PC-9 (cell line): ENCODE measurements at regions not wholly inside any gene's neighbourhood (a gene's known extent, or its start where the extent isn't known, plus 50 kb on each side); places are given as distances from the start of the nearest gene placed in this dataset.

Experiments
- BruUV-seq: library from RNA; stranded (reverse); fragments of 400-500 nt; replicated peaks from 2 replicates; lab custom pipeline; 2021; lab: Mats Ljungman, UMichigan
- CTCF ChIA-PET: fragments of 300-600 bp; sonication (Branson Sonifier 250); formaldehyde crosslinking; loops from one replicate; lab custom pipeline; 2022; ENCODE audit warnings: antibody characterized with exemption; lab: Charles Lee
- POLR2A ChIA-PET: fragments of 300-600 bp; sonication (Branson Sonifier 250); formaldehyde crosslinking; loops from one replicate; lab custom pipeline; 2022; ENCODE audit warnings: antibody characterized with exemption; ENCODE audit not compliant: unreplicated experiment; lab: Charles Lee
- DNase-seq, 2 experiments: peaks; one replicate each; pipeline versions ENCODE4 v3.0.0 to v3.0.0-alpha.2; 2015 to 2022; ENCODE audit warnings: mixed read lengths in 1 of 2
- H2AFZ ChIP-seq: fragments of 200-600 bp; sonication (generic); 2 replicates; pipeline ENCODE4 v1.8.1; 2017; ENCODE audit warnings: antibody characterized with exemption
- H3F3A ChIP-seq: fragments of 200-600 bp; sonication (generic); 2 replicates; pipeline ENCODE4 v1.8.1; 2017; ENCODE audit warnings: antibody characterized with exemption, mild to moderate bottlenecking, low read depth; ENCODE audit not compliant: insufficient read depth
- H3K27ac ChIP-seq: fragments of 200-600 bp; sonication (generic); 2 replicates; pipeline ENCODE4 v1.6.1; 2016; ENCODE audit warnings: mixed run types
- H3K27me3 ChIP-seq: fragments of 200-600 bp; sonication (generic); 2 replicates; pipeline ENCODE4 v1.6.1; 2016; ENCODE audit warnings: low read depth, mixed run types; ENCODE audit not compliant: insufficient read depth
- H3K36me3 ChIP-seq: fragments of 200-600 bp; sonication (generic); 2 replicates; pipeline ENCODE4 v1.6.1; 2016; ENCODE audit warnings: low read depth, mixed run types
- H3K4me1 ChIP-seq: fragments of 200-600 bp; sonication (generic); replicated peaks from 2 replicates; pipeline ENCODE4 v1.6.1; 2016; ENCODE audit warnings: mixed run types; ENCODE audit not compliant: insufficient read depth
- H3K4me2 ChIP-seq: fragments of 200-600 bp; sonication (generic); 2 replicates; pipeline ENCODE4 v1.6.1; 2017; ENCODE audit warnings: mixed run types
- H3K4me3 ChIP-seq: fragments of 200-600 bp; sonication (generic); 2 replicates; pipeline ENCODE4 v1.6.1; 2016; ENCODE audit warnings: mixed run types
- H3K79me2 ChIP-seq: fragments of 200-600 bp; sonication (generic); 2 replicates; pipeline ENCODE4 v1.6.1; 2017; ENCODE audit warnings: low read depth, mixed run types
- H3K9me2 ChIP-seq: fragments of 200-600 bp; sonication (generic); 2 replicates; pipeline ENCODE4 v1.8.1; 2017; ENCODE audit warnings: mild to moderate bottlenecking; ENCODE audit not compliant: insufficient read depth
- H3K9me3 ChIP-seq: fragments of 200-600 bp; sonication (generic); 2 replicates; pipeline ENCODE4 v1.8.1; 2016; ENCODE audit warnings: low read depth; ENCODE audit not compliant: insufficient read depth
- H4K20me1 ChIP-seq: fragments of 200-600 bp; sonication (generic); 2 replicates; pipeline ENCODE4 v1.8.1; 2017; ENCODE audit not compliant: insufficient read depth
- EZH2 ChIP-seq: fragments of 200-600 bp; sonication (generic); IDR thresholded peaks from 2 replicates; pipeline ENCODE4 v1.8.0; 2017; ENCODE audit warnings: antibody characterized with exemption, low read depth
- intact Hi-C: fragments of 100-400 bp; cut with micrococcal nuclease; formaldehyde crosslinking; loops from one replicate; pipeline ENCODE4 v1.10.0; 2022; ENCODE audit not compliant: unreplicated experiment
- TF ChIP-seq, protein P1 (sequence below): fragments of 200-600 bp; sonication (generic); conservative IDR thresholded peaks from 2 replicates; pipeline ENCODE4 v1.6.1; 2017; ENCODE audit warnings: mixed run types, antibody characterized with exemption, mild to moderate bottlenecking, moderate library complexity

DNA sequence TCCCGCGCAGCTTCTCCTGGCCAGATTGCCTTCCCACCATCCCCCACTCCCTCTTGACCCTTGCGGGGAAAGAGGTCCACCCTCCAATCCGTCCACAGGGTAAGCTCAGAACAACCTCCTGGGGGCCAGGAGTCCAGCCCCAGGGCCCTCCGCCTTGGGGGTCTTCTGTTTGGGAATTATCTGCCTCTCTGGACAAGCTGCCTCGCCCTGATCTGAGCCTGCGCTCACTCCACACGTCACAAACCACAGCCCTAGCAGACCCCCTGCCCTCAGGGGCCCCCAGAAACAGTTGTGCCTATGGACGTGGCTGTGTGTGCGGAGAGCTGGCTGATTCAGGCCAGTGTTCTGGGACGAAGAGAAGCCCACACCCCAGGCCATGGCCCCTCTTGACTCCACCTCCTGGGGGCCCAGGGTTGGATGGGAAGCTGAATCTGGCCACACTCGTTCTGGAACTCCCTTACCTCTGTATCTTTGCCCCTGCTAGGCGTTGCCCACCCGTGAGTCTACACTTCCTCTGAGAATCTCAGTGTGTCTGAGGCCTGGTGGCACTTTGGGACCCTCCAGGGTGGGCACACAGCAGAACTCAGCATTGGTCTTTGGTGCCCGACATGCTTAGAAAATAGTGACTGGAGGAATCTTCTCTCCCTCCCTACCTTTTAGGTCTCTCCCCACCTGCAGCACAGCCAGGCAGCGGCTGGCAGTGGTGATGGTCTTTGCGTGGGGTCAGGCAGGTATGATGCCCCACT lies 119.9 kb upstream of the SMURF2 start:
- Histone ChIP-seq H3K9me2 (no peaks in the 10 kb centered on the region), H3K9me3 (no peaks in the 10 kb centered on the region), H3K27me3 (no peaks in the 10 kb centered on the region), H3K4me1 (peaks cover 10% of the 10 kb centered on the region), H3K4me3 (peak overlapping the region; percentile 93), H3F3A (peaks cover 18% of the 10 kb centered on the region; the same call in 1 of the 2 replicates), H3K36me3 (no peaks in the 10 kb centered on the region), H4K20me1 (no peaks in the 10 kb centered on the region), H3K4me2 (peak overlapping the region; percentile 95), H3K79me2 (no peaks in the 10 kb centered on the region), H3K27ac (0 out of 2 replicates have a peak overlapping the region, but pooled peaks have one; percentile 44), H2AFZ (0 out of 2 replicates have a peak overlapping the region, but pooled peaks have one; percentile 69)
- BruUV-seq: TSS peak; percentile 37
- CTCF ChIA-PET: no interaction called here
- DNase-seq: no peak
- POLR2A ChIA-PET: interaction anchor here (0.6 kb wide), 1 partner anchor 353 kb away, joined by 9 read pairs; no protein-coding TSS in a partner anchor
- TF ChIP-seq EZH2: no peak
- TF ChIP-seq, protein P1, sequence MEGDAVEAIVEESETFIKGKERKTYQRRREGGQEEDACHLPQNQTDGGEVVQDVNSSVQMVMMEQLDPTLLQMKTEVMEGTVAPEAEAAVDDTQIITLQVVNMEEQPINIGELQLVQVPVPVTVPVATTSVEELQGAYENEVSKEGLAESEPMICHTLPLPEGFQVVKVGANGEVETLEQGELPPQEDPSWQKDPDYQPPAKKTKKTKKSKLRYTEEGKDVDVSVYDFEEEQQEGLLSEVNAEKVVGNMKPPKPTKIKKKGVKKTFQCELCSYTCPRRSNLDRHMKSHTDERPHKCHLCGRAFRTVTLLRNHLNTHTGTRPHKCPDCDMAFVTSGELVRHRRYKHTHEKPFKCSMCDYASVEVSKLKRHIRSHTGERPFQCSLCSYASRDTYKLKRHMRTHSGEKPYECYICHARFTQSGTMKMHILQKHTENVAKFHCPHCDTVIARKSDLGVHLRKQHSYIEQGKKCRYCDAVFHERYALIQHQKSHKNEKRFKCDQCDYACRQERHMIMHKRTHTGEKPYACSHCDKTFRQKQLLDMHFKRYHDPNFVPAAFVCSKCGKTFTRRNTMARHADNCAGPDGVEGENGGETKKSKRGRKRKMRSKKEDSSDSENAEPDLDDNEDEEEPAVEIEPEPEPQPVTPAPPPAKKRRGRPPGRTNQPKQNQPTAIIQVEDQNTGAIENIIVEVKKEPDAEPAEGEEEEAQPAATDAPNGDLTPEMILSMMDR: no peak
- intact Hi-C loops: no loop called here

DNA sequence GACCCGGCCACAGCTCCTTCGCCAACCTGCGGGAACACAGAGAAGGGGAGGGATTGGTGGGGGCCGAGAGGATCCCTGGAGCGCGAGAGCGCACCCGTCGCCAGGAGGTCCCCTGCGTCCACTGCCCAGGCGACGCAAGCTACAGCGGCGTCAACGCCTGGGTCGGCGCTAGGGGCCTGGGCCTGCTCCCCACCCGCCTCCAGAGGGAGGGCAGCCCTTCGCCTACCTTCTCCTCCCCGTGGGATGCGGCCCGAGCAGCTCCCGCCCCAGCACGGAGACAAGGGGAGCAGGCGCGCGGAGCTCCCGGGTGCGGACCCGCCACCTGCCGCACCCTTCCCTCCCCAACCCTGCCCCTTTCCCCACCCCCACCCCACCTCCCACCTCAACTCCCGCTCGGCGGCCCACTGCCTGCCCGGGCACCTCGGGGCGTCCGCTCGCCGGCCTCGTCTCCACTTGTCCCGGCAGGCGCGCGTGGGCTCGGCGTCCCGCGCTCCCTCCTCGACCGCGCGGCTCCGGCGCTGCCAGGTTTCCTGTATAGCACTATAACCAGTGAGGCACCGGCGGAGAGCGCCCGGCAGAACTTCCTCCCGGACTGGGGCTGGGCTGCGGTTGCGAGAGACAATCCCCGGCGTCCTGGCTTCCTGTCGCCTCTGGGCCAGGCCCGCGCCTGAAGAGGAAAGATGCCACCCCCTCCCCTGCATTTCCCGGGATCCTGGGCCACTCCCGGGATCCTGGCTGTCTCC lies 119.1 kb upstream of the SMURF2 start:
- Histone ChIP-seq H3F3A (peaks cover 18% of the 10 kb centered on the region; the same call in 1 of the 2 replicates), H3K27ac (peak overlapping the region; percentile 44), H3K27me3 (no peaks in the 10 kb centered on the region), H4K20me1 (no peaks in the 10 kb centered on the region), H3K79me2 (no peaks in the 10 kb centered on the region), H3K4me2 (peak overlapping the region; percentile 95), H3K9me3 (no peaks in the 10 kb centered on the region), H2AFZ (peak overlapping the region; percentile 74; the same call in 1 of the 2 replicates), H3K4me1 (peaks cover 10% of the 10 kb centered on the region), H3K36me3 (no peaks in the 10 kb centered on the region), H3K4me3 (peak overlapping the region; percentile 93), H3K9me2 (no peaks in the 10 kb centered on the region)
- peak; percentile 45 to 55 for DNase-seq
- TF ChIP-seq, protein P1: no peak
- TF ChIP-seq EZH2: no peak
- CTCF ChIA-PET: interaction anchor here (0.6 kb wide), 1 partner anchor 1565 kb away, joined by 3 read pairs; no protein-coding TSS in a partner anchor
- intact Hi-C loops: no loop called here
- POLR2A ChIA-PET: interaction anchor here (0.6 kb wide), 1 partner anchor 352 kb away, joined by 9 read pairs; no protein-coding TSS in a partner anchor
- no TSS peak for BruUV-seq
